K562 (cell line): ENCODE measurements at regions not wholly inside any gene's neighbourhood (a gene's known extent, or its start where the extent isn't known, plus 50 kb on each side); places are given as distances from the start of the nearest gene placed in this dataset.

Experiments
- ATAC-seq: fragments of 200-7000 bp; cut with Tn5 transposase; 3 replicates; pipeline ENCODE4 v1.9.1; 2020; ENCODE audit warnings: moderate library complexity
- BruUV-seq: library from RNA; stranded (reverse); fragments of 400-500 nt; replicated peaks from 2 replicates; lab custom pipeline; 2021; lab: Mats Ljungman, UMichigan
- CTCF ChIA-PET: fragments of 300-600 bp; formaldehyde crosslinking; extraction: SDS; loops from one replicate; lab custom pipeline; 2021; ENCODE audit warnings: low intra/inter-chr PET ratio; lab: Yijun Ruan, JAX
- POLR2A ChIA-PET: fragments of 300-600, 350-650 bp; sonication (Branson Sonifier 250); formaldehyde crosslinking; extraction: SDS; loops from one replicate; lab custom pipeline; 2021; ENCODE audit warnings: antibody characterized with exemption, inconsistent platforms; lab: Yijun Ruan, JAX
- DNase-seq, 4 experiments: peaks; one replicate each; pipeline versions ENCODE4 v3.0.0 to v3.0.0-alpha.2; 2011 to 2018; ENCODE audit warnings: low spot score in 3 of 4, mixed read lengths in 3 of 4; ENCODE audit errors: extremely low read depth in 1 of 4
- FAIRE-seq: peaks from 2 replicates; lab custom pipeline; 2011; peaks lifted over from hg19 to GRCh38; lab: Jason Lieb, UNC
- H2AFZ ChIP-seq: 2 replicates; pipeline ENCODE4 v1.6.0; 2011; ENCODE audit warnings: low read depth, low read length, control low read depth, inconsistent platforms
- H3K27ac ChIP-seq: fragments of 200-600 bp; 3 replicates; pipeline ENCODE4 v1.8.0; 2011; ENCODE audit warnings: low read depth, mild to moderate bottlenecking, control low read depth, inconsistent platforms, low read length, moderate library complexity, mixed read lengths; ENCODE audit errors: extremely low read depth
- H3K27me3 ChIP-seq, 2 experiments: fragments of 300-600 bp in 1 of 2; 2 replicates in 1 of 2; 3 replicates in 1 of 2; pipeline versions ENCODE4 v1.6.0 to v1.8.0; 2011; ENCODE audit warnings: inconsistent platforms in 2 of 2, low read length in 2 of 2, mild to moderate bottlenecking in 1 of 2, mixed read lengths in 1 of 2, moderate library complexity in 1 of 2; ENCODE audit not compliant: control insufficient read depth in 2 of 2, insufficient read depth in 2 of 2
- H3K36me3 ChIP-seq: fragments of 300-600 bp; 3 replicates; pipeline ENCODE4 v1.8.0; 2011; ENCODE audit warnings: mild to moderate bottlenecking, low read length, inconsistent platforms; ENCODE audit not compliant: control insufficient read depth, insufficient read depth
- H3K4me1 ChIP-seq, 2 experiments: fragments of 200-600 bp in 1 of 2; replicated peaks in 1 of 2; 2 replicates in 1 of 2; 3 replicates in 1 of 2; pipeline versions ENCODE4 v1.5.1 to v1.8.0; 2011; ENCODE audit warnings: inconsistent platforms in 2 of 2, low read length in 2 of 2, mild to moderate bottlenecking in 1 of 2, mixed read lengths in 1 of 2, moderate library complexity in 1 of 2; ENCODE audit not compliant: control insufficient read depth in 2 of 2, insufficient read depth in 2 of 2
- H3K4me2 ChIP-seq: 2 replicates; pipeline ENCODE4 v1.6.1; 2011; ENCODE audit warnings: low read length, control low read depth, inconsistent platforms, mixed read lengths; ENCODE audit not compliant: insufficient read depth
- H3K4me3 ChIP-seq: fragments of 200-600 bp; sonication (generic), shearing (Covaris generic); 2 replicates; pipeline ENCODE4 v1.5.1; 2016; ENCODE audit warnings: control low read depth, inconsistent platforms
- H3K79me2 ChIP-seq: fragments of 200-600 bp; 3 replicates; pipeline ENCODE4 v1.8.0; 2011; ENCODE audit warnings: low read length, inconsistent platforms; ENCODE audit not compliant: control insufficient read depth, insufficient read depth
- H3K9ac ChIP-seq, 2 experiments: 2 replicates each; pipeline versions ENCODE4 v1.6.0 to v1.6.1; 2011; ENCODE audit warnings: low read depth in 2 of 2, low read length in 2 of 2, control low read depth in 1 of 2, inconsistent platforms in 1 of 2, mild to moderate bottlenecking in 1 of 2, mixed read lengths in 1 of 2; ENCODE audit not compliant: insufficient read depth in 1 of 2
- H3K9me1 ChIP-seq: one replicate; pipeline ENCODE4 v1.6.0; 2011; ENCODE audit warnings: inconsistent platforms, mild to moderate bottlenecking, low read length, moderate library complexity; ENCODE audit not compliant: control insufficient read depth, insufficient read depth
- H3K9me3 ChIP-seq: replicated peaks from 2 replicates; pipeline ENCODE4 v1.5.1; 2011; ENCODE audit warnings: low read depth, low read length, inconsistent platforms; ENCODE audit not compliant: control insufficient read depth, insufficient read depth
- H4K20me1 ChIP-seq: replicated peaks from 2 replicates; pipeline ENCODE4 v1.6.1; 2011; ENCODE audit warnings: low read length, inconsistent platforms, mixed read lengths; ENCODE audit not compliant: control insufficient read depth, insufficient read depth
- CCNT2 ChIP-seq: IDR thresholded peaks from 2 replicates; pipeline ENCODE4 v1.6.1; 2011; ENCODE audit warnings: borderline replicate concordance, low read depth, mild to moderate bottlenecking, moderate library complexity, mixed read lengths, low read length; ENCODE audit not compliant: insufficient read length; ENCODE audit errors: extremely low read depth
- EHMT2 ChIP-seq: fragments of 450-650 bp; IDR thresholded peaks from 2 replicates; pipeline ENCODE4 v1.6.1; 2018; ENCODE audit warnings: antibody characterized with exemption
- FIP1L1 ChIP-seq: fragments of 200-400 bp; formaldehyde crosslinking; IDR thresholded peaks from 2 replicates; pipeline ENCODE4 v1.6.1; 2018; ENCODE audit warnings: mild to moderate bottlenecking, low read depth, low read length; ENCODE audit not compliant: poor library complexity, severe bottlenecking
- FOS ChIP-seq: IDR thresholded peaks from 3 replicates; pipeline ENCODE4 v1.6.1; 2011; ENCODE audit not compliant: insufficient read length; ENCODE audit errors: extremely low read depth
- HDAC8 ChIP-seq: fragments of 450-650 bp; IDR thresholded peaks from 2 replicates; pipeline ENCODE4 v1.6.1; 2016; ENCODE audit warnings: mild to moderate bottlenecking, missing genetic modification characterization, moderate library complexity, missing compliant biosample characterization
- HNRNPH1 ChIP-seq: fragments of 200-400 bp; formaldehyde crosslinking; optimal IDR thresholded peaks from 2 replicates; pipeline ENCODE3; 2017; ENCODE audit warnings: low read depth, mild to moderate bottlenecking, low read length, moderate library complexity
- MEF2D ChIP-seq: conservative IDR thresholded peaks from 2 replicates; pipeline ENCODE4 v1.6.1; 2016; ENCODE audit warnings: low read depth, missing genetic modification characterization, missing compliant biosample characterization
- PBX2 ChIP-seq, 2 experiments: IDR thresholded peaks in 1 of 2; conservative IDR thresholded peaks in 1 of 2; 2 replicates each; pipeline ENCODE4 v1.6.1; 2016; ENCODE audit warnings: low read depth in 2 of 2, mild to moderate bottlenecking in 1 of 2, missing compliant biosample characterization in 1 of 2, missing genetic modification characterization in 1 of 2, moderate library complexity in 1 of 2
- POLR2AphosphoS2 ChIP-seq: IDR thresholded peaks from 2 replicates; pipeline ENCODE4 v1.6.1; 2012; ENCODE audit warnings: low read length, improper control_type of control experiment
- RBM25 ChIP-seq: fragments of 200-400 bp; formaldehyde crosslinking; IDR thresholded peaks from 2 replicates; pipeline ENCODE4 v1.6.1; 2018; ENCODE audit warnings: low read length, low read depth, moderate library complexity; ENCODE audit not compliant: severe bottlenecking
- RCOR1 ChIP-seq, 2 experiments: IDR thresholded peaks; 2 replicates each; pipeline ENCODE4 v1.6.1; 2012; ENCODE audit warnings: low read depth in 2 of 2, low read length in 2 of 2, borderline replicate concordance in 1 of 2, improper control_type of control experiment in 1 of 2
- TAF1 ChIP-seq: IDR thresholded peaks from 2 replicates; pipeline ENCODE4 v1.6.1; 2011; ENCODE audit warnings: mild to moderate bottlenecking, low read length, moderate library complexity; ENCODE audit not compliant: insufficient read depth, control insufficient read depth, severe bottlenecking; ENCODE audit errors: extremely low read depth
- WGBS: fragments of 100-300 bp; shearing (Covaris generic); methylation state at CpG from one replicate; pipeline ENCODE4 v1.1.6; 2016; ENCODE audit warnings: low coverage, mixed read lengths; ENCODE audit not compliant: insufficient coverage; ENCODE audit errors: missing lambda C conversion rate; 5-methylcytosine and 5-hydroxymethylcytosine counted together
- in situ Hi-C: fragments of 300-500 bp; cut with MboI; formaldehyde crosslinking; loops from 4 replicates; pipeline ENCODE4 v1.15.0; 2018; ENCODE audit warnings: inconsistent platforms, mixed read lengths
- intact Hi-C: fragments of 100-400 bp; cut with micrococcal nuclease; formaldehyde crosslinking; loops from 2 replicates; pipeline ENCODE4 v1.14.2; 2022

GRCh38 chr4:60759518-60760245, 440.4 kb upstream of the ADGRL3 start:
- no peak for FAIRE-seq
- no peak overlapping the region for H3K4me3 ChIP-seq

GRCh38 chr4:60780874-60781273, 419.3 kb upstream of the ADGRL3 start:
- in situ Hi-C loops, result no loop called here
- 2% methylated on average over 3 of the region's 3 CpGs for WGBS
- Histone ChIP-seq H3K9ac (no peak overlapping the region), H3K4me2 (no peak overlapping the region), H3K27ac (no peak overlapping the region), H2AFZ (no peak overlapping the region), H3K4me1 (no peaks in the 10 kb centered on the region), H3K4me3 (no peak overlapping the region), H3K9me1 (no peaks in the 10 kb centered on the region), H3K36me3 (no peaks in the 10 kb centered on the region), H3K79me2 (no peaks in the 10 kb centered on the region), H3K9me3 (no peaks in the 10 kb centered on the region), H3K27me3 (no peaks in the 10 kb centered on the region), H4K20me1 (no peaks in the 10 kb centered on the region)
- CTCF ChIA-PET, result no interaction called here
- no TSS peak for BruUV-seq
- no peak for ATAC-seq
- FAIRE-seq, result no peak
- POLR2A ChIA-PET, result no interaction called here
- DNase-seq, result no peak
- intact Hi-C loops, result no loop called here
- TF ChIP-seq HNRNPH1 (no peak), FIP1L1 (no peak), CCNT2 (no peak), TAF1 (no peak), EHMT2 (no peak), HDAC8 (no peak), FOS (no peak), MEF2D (tag) (no peak), PBX2 (CRISPR knock-in tag; IDR thresholded peaks at IDR 0.05; ENCODE audit: low read depth) (no peak), PBX2 (tag; conservative IDR thresholded peaks at IDR 0.05; ENCODE audit: low read depth) (no peak), POLR2AphosphoS2 (no peak)

More at GRCh38 chr4:60759518-60760245, 440.4 kb upstream of the ADGRL3 start:
- WGBS, result 0% methylated on average over 4 of the region's 4 CpGs
- DNase-seq (peak in 2 of 4 experiments; percentile 6 to 8), ATAC-seq (no peak)
- no peak overlapping the region for H3K27ac ChIP-seq
- H3K9me3 ChIP-seq, result 0 out of 2 replicates have a peak, but pooled peaks cover 1% of the 10 kb centered on the region
- H3K4me1 ChIP-seq, result no peaks in the 10 kb centered on the region
- H3K27me3 ChIP-seq, result no peaks in the 10 kb centered on the region
- H3K9me1 ChIP-seq, result no peaks in the 10 kb centered on the region
- no peak overlapping the region for H3K4me2 ChIP-seq
- H2AFZ ChIP-seq, result no peak overlapping the region
- POLR2A ChIA-PET, result no interaction called here
- BruUV-seq, result no TSS peak
- intact Hi-C loops (no loop called here), in situ Hi-C loops (no loop called here)
- H3K79me2 ChIP-seq, result no peaks in the 10 kb centered on the region
- CTCF ChIA-PET, result no interaction called here
- H3K36me3 ChIP-seq, result no peaks in the 10 kb centered on the region
- no peaks in the 10 kb centered on the region for H4K20me1 ChIP-seq
- H3K9ac ChIP-seq, result no peak overlapping the region
- no peak for TF ChIP-seq RCOR1 (IDR thresholded peaks at IDR 0.05; ENCODE audit: borderline replicate concordance in 1 of 2, low read depth in 2 of 2, low read length in 2 of 2)
- TF ChIP-seq RBM25, result peak; percentile 38
